ENCODE measurements at regions not wholly inside any gene's neighbourhood (a gene's known extent, or its start where the extent isn't known, plus 50 kb on each side); places are given as distances from the start of the nearest gene placed in this dataset.

DNA sequence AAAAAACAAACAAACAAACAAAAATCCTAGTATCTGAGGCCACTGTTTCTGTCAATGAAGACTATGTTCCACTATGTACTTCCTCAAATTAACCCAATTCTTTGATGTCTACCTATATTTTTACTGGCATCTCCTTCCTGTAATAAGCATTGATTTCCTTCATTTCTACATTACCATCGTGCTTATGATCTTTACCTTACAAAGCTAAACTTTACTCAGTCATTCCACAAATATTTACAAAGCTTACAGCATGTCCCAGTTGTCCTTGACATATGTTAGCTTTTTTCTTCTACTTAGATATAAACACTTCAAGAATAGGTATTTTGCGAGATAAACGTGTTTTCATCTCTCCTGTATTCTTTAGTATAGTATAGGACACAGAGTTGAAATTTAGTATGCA lies 1090.9 kb downstream of the PCDH9 start (continued):
- TF ChIP-seq, protein P1, sequence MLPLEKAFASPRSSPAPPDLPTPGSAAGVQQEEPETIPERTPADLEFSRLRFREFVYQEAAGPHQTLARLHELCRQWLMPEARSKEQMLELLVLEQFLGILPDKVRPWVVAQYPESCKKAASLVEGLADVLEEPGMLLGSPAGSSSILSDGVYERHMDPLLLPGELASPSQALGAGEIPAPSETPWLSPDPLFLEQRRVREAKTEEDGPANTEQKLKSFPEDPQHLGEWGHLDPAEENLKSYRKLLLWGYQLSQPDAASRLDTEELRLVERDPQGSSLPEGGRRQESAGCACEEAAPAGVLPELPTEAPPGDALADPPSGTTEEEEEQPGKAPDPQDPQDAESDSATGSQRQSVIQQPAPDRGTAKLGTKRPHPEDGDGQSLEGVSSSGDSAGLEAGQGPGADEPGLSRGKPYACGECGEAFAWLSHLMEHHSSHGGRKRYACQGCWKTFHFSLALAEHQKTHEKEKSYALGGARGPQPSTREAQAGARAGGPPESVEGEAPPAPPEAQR (CRISPR knock-in tag; IDR thresholded peaks at IDR 0.05), result no peak

DNA sequence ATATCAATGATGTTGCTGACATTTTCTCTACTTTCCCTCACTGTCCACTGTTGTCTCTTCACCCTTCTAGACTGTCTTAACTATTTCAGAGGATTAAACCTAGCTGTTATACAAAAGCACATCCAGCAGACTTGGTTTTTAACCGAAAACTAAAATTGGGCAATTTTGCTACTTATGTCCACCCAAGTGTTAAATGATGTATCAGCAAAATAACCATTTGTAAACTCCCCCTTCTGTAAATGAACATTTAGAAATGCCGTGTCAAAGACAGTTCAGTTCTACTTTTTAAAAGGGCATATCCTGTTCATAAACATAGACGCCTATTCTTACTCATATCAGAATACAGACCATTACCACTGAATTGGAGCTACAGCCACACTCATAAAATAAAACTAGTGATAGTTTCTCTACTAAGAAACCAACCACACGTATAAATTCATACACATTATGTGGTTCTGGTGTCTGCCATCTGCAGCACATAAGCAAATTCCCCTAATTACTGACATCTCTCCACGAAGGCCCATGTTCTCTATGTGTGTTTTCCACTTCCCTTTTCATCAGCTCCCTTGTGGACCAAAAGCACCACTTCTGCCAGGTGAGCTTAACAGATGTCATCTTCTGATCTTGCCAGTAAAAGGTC lies 1091.8 kb downstream of the PCDH9 start:
- Mint-ChIP-seq H3K27ac (no peak overlapping the region), H3K27me3 (ENCODE audit: low read depth) (no peaks in the 10 kb centered on the region), H3K4me1 (peaks cover 16% of the 10 kb centered on the region; the same call in 1 of the 2 replicates), H3K36me3 (peaks cover 16% of the 10 kb centered on the region), H3K9me3 (no peaks in the 10 kb centered on the region), H3K4me3 (no peak overlapping the region)
- TF ChIP-seq TP53 (CRISPR knock-in tag; IDR thresholded peaks at IDR 0.05), result no peak
- TF ChIP-seq, protein P2, sequence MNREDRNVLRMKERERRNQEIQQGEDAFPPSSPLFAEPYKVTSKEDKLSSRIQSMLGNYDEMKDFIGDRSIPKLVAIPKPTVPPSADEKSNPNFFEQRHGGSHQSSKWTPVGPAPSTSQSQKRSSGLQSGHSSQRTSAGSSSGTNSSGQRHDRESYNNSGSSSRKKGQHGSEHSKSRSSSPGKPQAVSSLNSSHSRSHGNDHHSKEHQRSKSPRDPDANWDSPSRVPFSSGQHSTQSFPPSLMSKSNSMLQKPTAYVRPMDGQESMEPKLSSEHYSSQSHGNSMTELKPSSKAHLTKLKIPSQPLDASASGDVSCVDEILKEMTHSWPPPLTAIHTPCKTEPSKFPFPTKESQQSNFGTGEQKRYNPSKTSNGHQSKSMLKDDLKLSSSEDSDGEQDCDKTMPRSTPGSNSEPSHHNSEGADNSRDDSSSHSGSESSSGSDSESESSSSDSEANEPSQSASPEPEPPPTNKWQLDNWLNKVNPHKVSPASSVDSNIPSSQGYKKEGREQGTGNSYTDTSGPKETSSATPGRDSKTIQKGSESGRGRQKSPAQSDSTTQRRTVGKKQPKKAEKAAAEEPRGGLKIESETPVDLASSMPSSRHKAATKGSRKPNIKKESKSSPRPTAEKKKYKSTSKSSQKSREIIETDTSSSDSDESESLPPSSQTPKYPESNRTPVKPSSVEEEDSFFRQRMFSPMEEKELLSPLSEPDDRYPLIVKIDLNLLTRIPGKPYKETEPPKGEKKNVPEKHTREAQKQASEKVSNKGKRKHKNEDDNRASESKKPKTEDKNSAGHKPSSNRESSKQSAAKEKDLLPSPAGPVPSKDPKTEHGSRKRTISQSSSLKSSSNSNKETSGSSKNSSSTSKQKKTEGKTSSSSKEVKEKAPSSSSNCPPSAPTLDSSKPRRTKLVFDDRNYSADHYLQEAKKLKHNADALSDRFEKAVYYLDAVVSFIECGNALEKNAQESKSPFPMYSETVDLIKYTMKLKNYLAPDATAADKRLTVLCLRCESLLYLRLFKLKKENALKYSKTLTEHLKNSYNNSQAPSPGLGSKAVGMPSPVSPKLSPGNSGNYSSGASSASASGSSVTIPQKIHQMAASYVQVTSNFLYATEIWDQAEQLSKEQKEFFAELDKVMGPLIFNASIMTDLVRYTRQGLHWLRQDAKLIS (CRISPR knock-in tag; IDR thresholded peaks at IDR 0.05; ENCODE audit: borderline replicate concordance), result no peak
- no peak for TF ChIP-seq NR3C1 (CRISPR knock-in tag; conservative IDR thresholded peaks at IDR 0.05; ENCODE audit: low read depth)
- no peak for TF ChIP-seq FOXK1 (CRISPR knock-in tag; IDR thresholded peaks at IDR 0.05)
- TF ChIP-seq, protein P3, sequence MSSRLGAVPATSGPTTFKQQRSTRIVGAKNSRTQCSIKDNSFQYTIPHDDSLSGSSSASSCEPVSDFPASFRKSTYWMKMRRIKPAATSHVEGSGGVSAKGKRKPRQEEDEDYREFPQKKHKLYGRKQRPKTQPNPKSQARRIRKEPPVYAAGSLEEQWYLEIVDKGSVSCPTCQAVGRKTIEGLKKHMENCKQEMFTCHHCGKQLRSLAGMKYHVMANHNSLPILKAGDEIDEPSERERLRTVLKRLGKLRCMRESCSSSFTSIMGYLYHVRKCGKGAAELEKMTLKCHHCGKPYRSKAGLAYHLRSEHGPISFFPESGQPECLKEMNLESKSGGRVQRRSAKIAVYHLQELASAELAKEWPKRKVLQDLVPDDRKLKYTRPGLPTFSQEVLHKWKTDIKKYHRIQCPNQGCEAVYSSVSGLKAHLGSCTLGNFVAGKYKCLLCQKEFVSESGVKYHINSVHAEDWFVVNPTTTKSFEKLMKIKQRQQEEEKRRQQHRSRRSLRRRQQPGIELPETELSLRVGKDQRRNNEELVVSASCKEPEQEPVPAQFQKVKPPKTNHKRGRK (CRISPR knock-in tag; IDR thresholded peaks at IDR 0.05; ENCODE audit: borderline replicate concordance), result no peak
- no peak for TF ChIP-seq SOX15 (CRISPR knock-in tag; IDR thresholded peaks at IDR 0.05)
- no peak for TF ChIP-seq ELF4 (CRISPR knock-in tag; IDR thresholded peaks at IDR 0.05; ENCODE audit: low read depth)
- no peak for TF ChIP-seq IRF2 (CRISPR knock-in tag; IDR thresholded peaks at IDR 0.05; ENCODE audit: borderline replicate concordance, low read depth)
- no peak for TF ChIP-seq ZNF396 (CRISPR knock-in tag; IDR thresholded peaks at IDR 0.05; ENCODE audit: borderline replicate concordance)
- TF ChIP-seq ZNF416 (CRISPR knock-in tag; IDR thresholded peaks at IDR 0.05), result no peak
- TF ChIP-seq GTF2I (CRISPR knock-in tag; conservative IDR thresholded peaks at IDR 0.05), result no peak
- TF ChIP-seq, protein P4, sequence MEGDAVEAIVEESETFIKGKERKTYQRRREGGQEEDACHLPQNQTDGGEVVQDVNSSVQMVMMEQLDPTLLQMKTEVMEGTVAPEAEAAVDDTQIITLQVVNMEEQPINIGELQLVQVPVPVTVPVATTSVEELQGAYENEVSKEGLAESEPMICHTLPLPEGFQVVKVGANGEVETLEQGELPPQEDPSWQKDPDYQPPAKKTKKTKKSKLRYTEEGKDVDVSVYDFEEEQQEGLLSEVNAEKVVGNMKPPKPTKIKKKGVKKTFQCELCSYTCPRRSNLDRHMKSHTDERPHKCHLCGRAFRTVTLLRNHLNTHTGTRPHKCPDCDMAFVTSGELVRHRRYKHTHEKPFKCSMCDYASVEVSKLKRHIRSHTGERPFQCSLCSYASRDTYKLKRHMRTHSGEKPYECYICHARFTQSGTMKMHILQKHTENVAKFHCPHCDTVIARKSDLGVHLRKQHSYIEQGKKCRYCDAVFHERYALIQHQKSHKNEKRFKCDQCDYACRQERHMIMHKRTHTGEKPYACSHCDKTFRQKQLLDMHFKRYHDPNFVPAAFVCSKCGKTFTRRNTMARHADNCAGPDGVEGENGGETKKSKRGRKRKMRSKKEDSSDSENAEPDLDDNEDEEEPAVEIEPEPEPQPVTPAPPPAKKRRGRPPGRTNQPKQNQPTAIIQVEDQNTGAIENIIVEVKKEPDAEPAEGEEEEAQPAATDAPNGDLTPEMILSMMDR (IDR thresholded peaks at IDR 0.05), result no peak
- TF ChIP-seq, protein P5, sequence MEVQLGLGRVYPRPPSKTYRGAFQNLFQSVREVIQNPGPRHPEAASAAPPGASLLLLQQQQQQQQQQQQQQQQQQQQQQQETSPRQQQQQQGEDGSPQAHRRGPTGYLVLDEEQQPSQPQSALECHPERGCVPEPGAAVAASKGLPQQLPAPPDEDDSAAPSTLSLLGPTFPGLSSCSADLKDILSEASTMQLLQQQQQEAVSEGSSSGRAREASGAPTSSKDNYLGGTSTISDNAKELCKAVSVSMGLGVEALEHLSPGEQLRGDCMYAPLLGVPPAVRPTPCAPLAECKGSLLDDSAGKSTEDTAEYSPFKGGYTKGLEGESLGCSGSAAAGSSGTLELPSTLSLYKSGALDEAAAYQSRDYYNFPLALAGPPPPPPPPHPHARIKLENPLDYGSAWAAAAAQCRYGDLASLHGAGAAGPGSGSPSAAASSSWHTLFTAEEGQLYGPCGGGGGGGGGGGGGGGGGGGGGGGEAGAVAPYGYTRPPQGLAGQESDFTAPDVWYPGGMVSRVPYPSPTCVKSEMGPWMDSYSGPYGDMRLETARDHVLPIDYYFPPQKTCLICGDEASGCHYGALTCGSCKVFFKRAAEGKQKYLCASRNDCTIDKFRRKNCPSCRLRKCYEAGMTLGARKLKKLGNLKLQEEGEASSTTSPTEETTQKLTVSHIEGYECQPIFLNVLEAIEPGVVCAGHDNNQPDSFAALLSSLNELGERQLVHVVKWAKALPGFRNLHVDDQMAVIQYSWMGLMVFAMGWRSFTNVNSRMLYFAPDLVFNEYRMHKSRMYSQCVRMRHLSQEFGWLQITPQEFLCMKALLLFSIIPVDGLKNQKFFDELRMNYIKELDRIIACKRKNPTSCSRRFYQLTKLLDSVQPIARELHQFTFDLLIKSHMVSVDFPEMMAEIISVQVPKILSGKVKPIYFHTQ (CRISPR knock-in tag; IDR thresholded peaks at IDR 0.05), result no peak
- TF ChIP-seq ZNF671 (CRISPR knock-in tag; IDR thresholded peaks at IDR 0.05), result no peak
- no peak for TF ChIP-seq FOXJ3 (CRISPR knock-in tag; IDR thresholded peaks at IDR 0.05; ENCODE audit: borderline replicate concordance)
- TF ChIP-seq, protein P1 (CRISPR knock-in tag; IDR thresholded peaks at IDR 0.05), result no peak
- ATAC-seq, result no peak
- DNase-seq (ENCODE audit: low spot score), result no peak
- CTCF ChIA-PET, result no interaction called here
- POLR2A ChIA-PET, result no interaction called here
